ENCODE measurements at regions not wholly inside any gene's neighbourhood (a gene's known extent, or its start where the extent isn't known, plus 50 kb on each side); places are given as distances from the start of the nearest gene placed in this dataset.

GRCh38 chr14:53741479-53742232, 215.0 kb downstream of the BMP4 start:
- TF ChIP-seq CTCF (conservative IDR thresholded peaks at IDR 0.05; ENCODE audit: low read depth, low read length) (no peak), EZH2phosphoT487 (IDR thresholded peaks at IDR 0.05; ENCODE audit: borderline replicate concordance, low read length) (no peak), EZH2 (IDR thresholded peaks at IDR 0.05; ENCODE audit: low read length, unreplicated experiment) (no peak)

All from PC-3 (cell line).